ENCODE measurements at regions not wholly inside any gene's neighbourhood (a gene's known extent, or its start where the extent isn't known, plus 50 kb on each side); places are given as distances from the start of the nearest gene placed in this dataset.

DNA sequence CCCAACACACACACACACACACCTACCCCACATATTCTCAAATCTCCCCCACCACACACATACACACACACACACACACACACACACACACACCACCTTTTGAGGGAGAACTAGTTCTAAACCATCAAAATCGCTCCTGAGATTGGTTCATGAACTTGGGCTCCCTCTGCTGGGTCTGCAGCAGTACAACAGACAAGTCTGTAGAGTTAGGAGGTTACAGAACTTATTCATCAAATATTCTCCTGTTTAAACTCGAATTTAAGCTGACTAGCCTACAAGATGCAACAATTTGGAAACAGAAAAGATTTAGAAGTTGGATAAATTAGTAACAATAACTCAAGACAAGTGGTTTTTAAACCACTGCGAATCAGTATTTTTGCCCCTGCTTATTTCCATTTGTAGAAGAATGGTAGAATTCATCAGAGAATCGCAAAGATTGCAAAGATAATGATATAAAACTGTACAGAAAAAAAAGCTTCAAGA lies 136.4 kb upstream of the USP15 start:
- Histone ChIP-seq H3K27ac (ENCODE audit: low read depth, low read length) (no peak overlapping the region), H4K20me1 (ENCODE audit: control insufficient read depth, insufficient read depth, low read depth, low read length) (no peaks in the 10 kb centered on the region), H3K9me3 (ENCODE audit: control insufficient read depth, insufficient read depth, low read length) (no peaks in the 10 kb centered on the region), H3K4me3 (ENCODE audit: low read length) (no peak overlapping the region), H3K4me2 (ENCODE audit: low read length) (no peak overlapping the region), H3K27me3 (ENCODE audit: control insufficient read depth, low read length) (no peaks in the 10 kb centered on the region), H3F3A (ENCODE audit: control insufficient read depth, insufficient read depth) (no peaks in the 10 kb centered on the region), H3K36me3 (ENCODE audit: control insufficient read depth, low read length) (no peaks in the 10 kb centered on the region), H3K79me2 (ENCODE audit: control insufficient read depth, low read length) (no peaks in the 10 kb centered on the region), H3K4me1 (ENCODE audit: control insufficient read depth, low read length) (no peaks in the 10 kb centered on the region), H3K9me2 (replicated peaks; ENCODE audit: control insufficient read depth, low read length) (no peaks in the 10 kb centered on the region)
- TF ChIP-seq, protein P1, sequence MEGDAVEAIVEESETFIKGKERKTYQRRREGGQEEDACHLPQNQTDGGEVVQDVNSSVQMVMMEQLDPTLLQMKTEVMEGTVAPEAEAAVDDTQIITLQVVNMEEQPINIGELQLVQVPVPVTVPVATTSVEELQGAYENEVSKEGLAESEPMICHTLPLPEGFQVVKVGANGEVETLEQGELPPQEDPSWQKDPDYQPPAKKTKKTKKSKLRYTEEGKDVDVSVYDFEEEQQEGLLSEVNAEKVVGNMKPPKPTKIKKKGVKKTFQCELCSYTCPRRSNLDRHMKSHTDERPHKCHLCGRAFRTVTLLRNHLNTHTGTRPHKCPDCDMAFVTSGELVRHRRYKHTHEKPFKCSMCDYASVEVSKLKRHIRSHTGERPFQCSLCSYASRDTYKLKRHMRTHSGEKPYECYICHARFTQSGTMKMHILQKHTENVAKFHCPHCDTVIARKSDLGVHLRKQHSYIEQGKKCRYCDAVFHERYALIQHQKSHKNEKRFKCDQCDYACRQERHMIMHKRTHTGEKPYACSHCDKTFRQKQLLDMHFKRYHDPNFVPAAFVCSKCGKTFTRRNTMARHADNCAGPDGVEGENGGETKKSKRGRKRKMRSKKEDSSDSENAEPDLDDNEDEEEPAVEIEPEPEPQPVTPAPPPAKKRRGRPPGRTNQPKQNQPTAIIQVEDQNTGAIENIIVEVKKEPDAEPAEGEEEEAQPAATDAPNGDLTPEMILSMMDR (IDR thresholded peaks at IDR 0.05; ENCODE audit: low read depth, low read length, poor library complexity, severe bottlenecking) = peak; percentile 85
- no peak for TF ChIP-seq EZH2phosphoT487 (IDR thresholded peaks at IDR 0.05; ENCODE audit: borderline replicate concordance, low read length)

- H3K4me2 ChIP-seq (ENCODE audit: low read length) = no peak overlapping the region
- H3K4me3 ChIP-seq (ENCODE audit: low read length) = no peak overlapping the region
- H3K79me2 ChIP-seq (ENCODE audit: control insufficient read depth, low read length) = no peaks in the 10 kb centered on the region
- no peaks in the 10 kb centered on the region for H3K4me1 ChIP-seq (ENCODE audit: control insufficient read depth, low read length)
- H3K27ac ChIP-seq (ENCODE audit: low read depth, low read length) = no peak overlapping the region
- H3K36me3 ChIP-seq (ENCODE audit: control insufficient read depth, low read length) = no peaks in the 10 kb centered on the region
- peaks cover 11% of the 10 kb centered on the region; the same call in 1 of the 2 replicates for H3K27me3 ChIP-seq (ENCODE audit: control insufficient read depth, low read length)
- H3K9me2 ChIP-seq (replicated peaks; ENCODE audit: control insufficient read depth, low read length) = no peaks in the 10 kb centered on the region
- no peaks in the 10 kb centered on the region for H3K9me3 ChIP-seq (ENCODE audit: control insufficient read depth, insufficient read depth, low read length)
- no peaks in the 10 kb centered on the region for H4K20me1 ChIP-seq (ENCODE audit: control insufficient read depth, insufficient read depth, low read depth, low read length)
- TF ChIP-seq EZH2phosphoT487 (IDR thresholded peaks at IDR 0.05; ENCODE audit: borderline replicate concordance, low read length) = no peak
- TF ChIP-seq, protein P1 (IDR thresholded peaks at IDR 0.05; ENCODE audit: low read depth, low read length, poor library complexity, severe bottlenecking) = no peak
- H3F3A ChIP-seq (ENCODE audit: control insufficient read depth, insufficient read depth) = no peaks in the 10 kb centered on the region
Observed at GRCh38 chr12:62127516-62127915, 132.7 kb upstream of the USP15 start.

GRCh38 chr12:62128175-62128975 lies 131.8 kb upstream of the USP15 start:
- no peaks in the 10 kb centered on the region for H4K20me1 ChIP-seq (ENCODE audit: control insufficient read depth, insufficient read depth, low read depth, low read length)
- no peak overlapping the region for H3K4me3 ChIP-seq (ENCODE audit: low read length)
- TF ChIP-seq, protein P1 (IDR thresholded peaks at IDR 0.05; ENCODE audit: low read depth, low read length, poor library complexity, severe bottlenecking) = no peak
- TF ChIP-seq EZH2phosphoT487 (IDR thresholded peaks at IDR 0.05; ENCODE audit: borderline replicate concordance, low read length) = no peak
- H3K36me3 ChIP-seq (ENCODE audit: control insufficient read depth, low read length) = no peaks in the 10 kb centered on the region
- no peaks in the 10 kb centered on the region for H3K79me2 ChIP-seq (ENCODE audit: control insufficient read depth, low read length)
- H3K4me2 ChIP-seq (ENCODE audit: low read length) = no peak overlapping the region
- no peaks in the 10 kb centered on the region for H3K9me3 ChIP-seq (ENCODE audit: control insufficient read depth, insufficient read depth, low read length)
- no peak overlapping the region for H3K27ac ChIP-seq (ENCODE audit: low read depth, low read length)
- H3K9me2 ChIP-seq (replicated peaks; ENCODE audit: control insufficient read depth, low read length) = no peaks in the 10 kb centered on the region
- peaks cover 11% of the 10 kb centered on the region; the same call in 1 of the 2 replicates for H3K27me3 ChIP-seq (ENCODE audit: control insufficient read depth, low read length)
- H3K4me1 ChIP-seq (ENCODE audit: control insufficient read depth, low read length) = no peaks in the 10 kb centered on the region
- H3F3A ChIP-seq (ENCODE audit: control insufficient read depth, insufficient read depth) = no peaks in the 10 kb centered on the region

Measured in DOHH2 (cell line).